MM.1S (cell line): ENCODE measurements at regions not wholly inside any gene's neighbourhood (a gene's known extent, or its start where the extent isn't known, plus 50 kb on each side); places are given as distances from the start of the nearest gene placed in this dataset.

Experiments
- DNase-seq: peaks from one replicate; pipeline ENCODE4 v3.0.0-alpha.2; 2015
- H2AFZ ChIP-seq: fragments of 300-600 bp; sonication (generic); 2 replicates; pipeline ENCODE4 v1.6.0; 2016; ENCODE audit warnings: antibody characterized with exemption, low read length
- H3F3A ChIP-seq: fragments of 300-600 bp; sonication (generic); 2 replicates; pipeline ENCODE4 v1.6.1; 2016; ENCODE audit warnings: mild to moderate bottlenecking, antibody characterized with exemption, low read length, moderate library complexity, mixed read lengths; ENCODE audit not compliant: insufficient read depth
- H3K27ac ChIP-seq: fragments of 300-600 bp; sonication (generic); 2 replicates; pipeline ENCODE4 v1.5.1; 2016; ENCODE audit warnings: mild to moderate bottlenecking, low read length
- H3K27me3 ChIP-seq: fragments of 300-600 bp; sonication (generic); replicated peaks from 2 replicates; pipeline ENCODE4 v1.6.0; 2016; ENCODE audit warnings: low read length; ENCODE audit not compliant: insufficient read depth
- H3K36me3 ChIP-seq: fragments of 300-600 bp; sonication (generic); replicated peaks from 2 replicates; pipeline ENCODE4 v1.6.1; 2016; ENCODE audit warnings: mild to moderate bottlenecking, low read length, mixed read lengths; ENCODE audit not compliant: insufficient read depth
- H3K4me1 ChIP-seq: fragments of 300-600 bp; sonication (generic); 2 replicates; pipeline ENCODE4 v1.6.1; 2016; ENCODE audit warnings: low read length, mixed read lengths
- H3K4me2 ChIP-seq: fragments of 300-600 bp; sonication (generic); 2 replicates; pipeline ENCODE4 v1.6.0; 2016; ENCODE audit warnings: low read depth, low read length
- H3K4me3 ChIP-seq: fragments of 300-600 bp; sonication (generic); 2 replicates; pipeline ENCODE4 v1.5.1; 2016; ENCODE audit warnings: low read length, mixed read lengths
- H3K79me2 ChIP-seq: fragments of 300-600 bp; sonication (generic); 2 replicates; pipeline ENCODE4 v1.6.1; 2016; ENCODE audit warnings: mixed run types, low read length, mixed read lengths
- H3K9ac ChIP-seq: fragments of 300-600 bp; sonication (generic); 2 replicates; pipeline ENCODE4 v1.6.1; 2016; ENCODE audit warnings: low read length, mixed read lengths
- H3K9me2 ChIP-seq: fragments of 300-600 bp; sonication (generic); replicated peaks from 2 replicates; pipeline ENCODE4 v1.6.1; 2016; ENCODE audit warnings: mild to moderate bottlenecking, low read length, mixed read lengths; ENCODE audit not compliant: insufficient read depth
- H3K9me3 ChIP-seq: fragments of 300-600 bp; sonication (generic); replicated peaks from 2 replicates; pipeline ENCODE4 v1.6.1; 2016; ENCODE audit warnings: mild to moderate bottlenecking, low read length, mixed read lengths; ENCODE audit not compliant: insufficient read depth
- H4K20me1 ChIP-seq: fragments of 300-600 bp; sonication (generic); 2 replicates; pipeline ENCODE4 v1.6.1; 2016; ENCODE audit warnings: mild to moderate bottlenecking, low read length, moderate library complexity, mixed read lengths; ENCODE audit not compliant: insufficient read depth
- CTCF ChIP-seq: fragments of 300-600 bp; sonication (generic); IDR thresholded peaks from 2 replicates; pipeline ENCODE4 v1.5.1; 2016; ENCODE audit warnings: antibody characterized with exemption, low read length, mixed read lengths
- EZH2 ChIP-seq: fragments of 300-600 bp; sonication (generic); optimal IDR thresholded peaks from 2 replicates; pipeline ENCODE3; 2017; ENCODE audit warnings: low read depth, mild to moderate bottlenecking, antibody characterized with exemption, low read length, mixed read lengths
- EZH2phosphoT487 ChIP-seq: fragments of 300-600 bp; sonication (generic); IDR thresholded peaks from 2 replicates; pipeline ENCODE4 v1.6.1; 2018; ENCODE audit warnings: antibody characterized with exemption, low read length

- no peak for DNase-seq
- Histone ChIP-seq H3K27me3 (no peaks in the 10 kb centered on the region), H3K36me3 (no peaks in the 10 kb centered on the region), H3K9me3 (no peaks in the 10 kb centered on the region), H3K4me3 (no peak overlapping the region), H3K9ac (no peak overlapping the region), H3K4me1 (no peaks in the 10 kb centered on the region), H3K27ac (no peak overlapping the region), H4K20me1 (no peaks in the 10 kb centered on the region), H3F3A (no peaks in the 10 kb centered on the region), H3K79me2 (no peaks in the 10 kb centered on the region), H3K4me2 (no peak overlapping the region), H2AFZ (no peak overlapping the region), H3K9me2 (no peaks in the 10 kb centered on the region)
- TF ChIP-seq CTCF (no peak), EZH2 (no peak), EZH2phosphoT487 (no peak)
These were observed 89.3 kb upstream of the CNIH3 start for GRCh38 chr1:224526771-224527170.

GRCh38 chr1:224528900-224529299 is 87.2 kb upstream of the CNIH3 start:
- Histone ChIP-seq H2AFZ (no peak overlapping the region), H3K9ac (no peak overlapping the region), H3F3A (no peaks in the 10 kb centered on the region), H3K79me2 (no peaks in the 10 kb centered on the region), H3K4me3 (no peak overlapping the region), H3K36me3 (no peaks in the 10 kb centered on the region), H3K4me1 (no peaks in the 10 kb centered on the region), H3K27ac (no peak overlapping the region), H3K4me2 (no peak overlapping the region), H3K9me2 (no peaks in the 10 kb centered on the region), H3K27me3 (no peaks in the 10 kb centered on the region), H4K20me1 (no peaks in the 10 kb centered on the region), H3K9me3 (no peaks in the 10 kb centered on the region)
- no peak for DNase-seq
- TF ChIP-seq EZH2phosphoT487 (no peak), CTCF (no peak), EZH2 (no peak)

- Histone ChIP-seq H3K79me2 (no peaks in the 10 kb centered on the region), H3K9me3 (no peaks in the 10 kb centered on the region), H3F3A (no peaks in the 10 kb centered on the region), H4K20me1 (no peaks in the 10 kb centered on the region), H3K27ac (no peak overlapping the region), H3K4me1 (no peaks in the 10 kb centered on the region), H3K36me3 (no peaks in the 10 kb centered on the region), H2AFZ (no peak overlapping the region), H3K4me3 (no peak overlapping the region), H3K4me2 (no peak overlapping the region), H3K9me2 (no peaks in the 10 kb centered on the region), H3K27me3 (no peaks in the 10 kb centered on the region), H3K9ac (no peak overlapping the region)
- TF ChIP-seq CTCF (no peak), EZH2 (no peak), EZH2phosphoT487 (no peak)
- no peak for DNase-seq
These were observed 86.3 kb upstream of the CNIH3 start for GRCh38 chr1:224529844-224530243.
